ENCODE measurements at regions not wholly inside any gene's neighbourhood (a gene's known extent, or its start where the extent isn't known, plus 50 kb on each side); places are given as distances from the start of the nearest gene placed in this dataset.

DNA sequence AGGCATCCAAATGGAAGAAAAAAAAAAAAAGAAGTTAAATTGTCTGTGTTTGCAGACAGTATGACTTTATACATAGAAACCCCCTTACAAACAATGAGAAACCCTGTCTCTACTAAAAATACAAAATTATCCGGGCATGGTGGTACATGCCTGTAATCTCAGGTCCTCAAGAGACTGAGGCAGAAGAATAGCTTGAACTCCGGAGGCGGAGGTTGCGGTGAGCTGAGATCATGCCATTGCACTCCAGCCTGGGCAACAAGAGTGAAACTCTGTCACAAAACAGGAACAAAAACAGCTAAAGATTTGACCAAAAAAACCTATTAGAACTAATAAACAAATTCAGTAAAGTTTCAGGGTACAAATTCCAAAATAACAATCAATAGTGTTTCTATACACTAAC, 385.8 kb upstream of the GRM3 start:
- no peaks in the 10 kb centered on the region for H3K9me3 ChIP-seq
- TF ChIP-seq, protein P1, sequence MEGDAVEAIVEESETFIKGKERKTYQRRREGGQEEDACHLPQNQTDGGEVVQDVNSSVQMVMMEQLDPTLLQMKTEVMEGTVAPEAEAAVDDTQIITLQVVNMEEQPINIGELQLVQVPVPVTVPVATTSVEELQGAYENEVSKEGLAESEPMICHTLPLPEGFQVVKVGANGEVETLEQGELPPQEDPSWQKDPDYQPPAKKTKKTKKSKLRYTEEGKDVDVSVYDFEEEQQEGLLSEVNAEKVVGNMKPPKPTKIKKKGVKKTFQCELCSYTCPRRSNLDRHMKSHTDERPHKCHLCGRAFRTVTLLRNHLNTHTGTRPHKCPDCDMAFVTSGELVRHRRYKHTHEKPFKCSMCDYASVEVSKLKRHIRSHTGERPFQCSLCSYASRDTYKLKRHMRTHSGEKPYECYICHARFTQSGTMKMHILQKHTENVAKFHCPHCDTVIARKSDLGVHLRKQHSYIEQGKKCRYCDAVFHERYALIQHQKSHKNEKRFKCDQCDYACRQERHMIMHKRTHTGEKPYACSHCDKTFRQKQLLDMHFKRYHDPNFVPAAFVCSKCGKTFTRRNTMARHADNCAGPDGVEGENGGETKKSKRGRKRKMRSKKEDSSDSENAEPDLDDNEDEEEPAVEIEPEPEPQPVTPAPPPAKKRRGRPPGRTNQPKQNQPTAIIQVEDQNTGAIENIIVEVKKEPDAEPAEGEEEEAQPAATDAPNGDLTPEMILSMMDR (IDR thresholded peaks at IDR 0.05) = no peak
- TF ChIP-seq POLR2A (IDR thresholded peaks at IDR 0.05) = no peak
- H3K27me3 ChIP-seq = no peaks in the 10 kb centered on the region
- no peaks in the 10 kb centered on the region for H3K4me1 ChIP-seq
- no peak for DNase-seq
- no peaks in the 10 kb centered on the region for H3K36me3 ChIP-seq
- no peak overlapping the region for H3K27ac ChIP-seq
- WGBS, 2 donors = 92 to 96% methylated on average over 4 of the region's 4 CpGs
- H3K4me3 ChIP-seq (replicated peaks in 1 of 3) = no peak overlapping the region
- intact Hi-C loops (cut with DNase I) = no loop called here

DNA sequence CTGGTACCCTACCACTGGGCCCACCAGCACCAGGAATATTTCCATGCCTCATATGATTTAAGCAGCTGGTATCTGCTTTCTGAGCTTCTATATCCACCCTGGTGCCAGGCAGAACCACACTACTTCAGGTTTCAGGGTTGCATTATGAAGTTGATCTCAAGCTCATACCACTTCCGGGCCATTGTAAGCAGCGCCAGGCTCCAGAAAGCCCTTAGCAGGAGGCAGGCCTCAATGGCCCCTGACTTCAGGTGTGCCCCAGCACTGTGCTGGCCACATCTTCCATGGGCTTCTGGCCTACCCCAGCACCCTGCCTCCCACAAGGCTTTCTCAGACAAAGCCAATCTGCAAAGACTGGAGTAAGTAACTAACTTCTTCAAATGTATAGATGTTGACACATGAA, 391.3 kb upstream of the GRM3 start:
- no peaks in the 10 kb centered on the region for H3K9me3 ChIP-seq
- DNase-seq = no peak
- WGBS, 2 donors = 95 to 100% methylated on average over 1 to 2 of the region's 2 CpGs
- H3K36me3 ChIP-seq = no peaks in the 10 kb centered on the region
- intact Hi-C loops (cut with DNase I) = no loop called here
- no peaks in the 10 kb centered on the region for H3K4me1 ChIP-seq
- TF ChIP-seq POLR2A (IDR thresholded peaks at IDR 0.05) = no peak
- TF ChIP-seq, protein P1 (IDR thresholded peaks at IDR 0.05) = no peak
- no peak overlapping the region for H3K27ac ChIP-seq
- no peak overlapping the region for H3K4me3 ChIP-seq (replicated peaks in 1 of 3)
- no peaks in the 10 kb centered on the region for H3K27me3 ChIP-seq

GRCh38 chr7:86248977-86249376, 394.7 kb upstream of the GRM3 start:
- no peaks in the 10 kb centered on the region for H3K4me1 ChIP-seq
- H3K36me3 ChIP-seq = no peaks in the 10 kb centered on the region
- 63 to 84% methylated on average over 1 of the region's 1 CpG for WGBS, 2 donors
- H3K27me3 ChIP-seq = no peaks in the 10 kb centered on the region
- intact Hi-C loops (cut with DNase I) = no loop called here
- TF ChIP-seq, protein P1 (IDR thresholded peaks at IDR 0.05) = no peak
- no peak for TF ChIP-seq POLR2A (IDR thresholded peaks at IDR 0.05)
- no peak overlapping the region for H3K4me3 ChIP-seq (replicated peaks in 1 of 3)
- H3K27ac ChIP-seq = no peak overlapping the region
- no peaks in the 10 kb centered on the region for H3K9me3 ChIP-seq
- DNase-seq = no peak

GRCh38 chr7:86243171-86243570, 400.5 kb upstream of the GRM3 start:
- H3K4me1 ChIP-seq = no peaks in the 10 kb centered on the region
- intact Hi-C loops (cut with DNase I) = no loop called here
- DNase-seq = no peak
- no peaks in the 10 kb centered on the region for H3K9me3 ChIP-seq
- H3K36me3 ChIP-seq = no peaks in the 10 kb centered on the region
- no peak overlapping the region for H3K4me3 ChIP-seq (replicated peaks in 1 of 3)
- TF ChIP-seq, protein P1 (IDR thresholded peaks at IDR 0.05) = no peak
- no peak for TF ChIP-seq POLR2A (IDR thresholded peaks at IDR 0.05)
- no peaks in the 10 kb centered on the region for H3K27me3 ChIP-seq
- 56 to 78% methylated on average over 1 of the region's 1 CpG for WGBS, 2 donors
- no peak overlapping the region for H3K27ac ChIP-seq

- no peaks in the 10 kb centered on the region for H3K4me1 ChIP-seq
- H3K27me3 ChIP-seq = no peaks in the 10 kb centered on the region
- H3K27ac ChIP-seq = no peak overlapping the region
- H3K9me3 ChIP-seq = no peaks in the 10 kb centered on the region
- intact Hi-C loops (cut with DNase I) = no loop called here
- no peaks in the 10 kb centered on the region for H3K36me3 ChIP-seq
- TF ChIP-seq, protein P1 (IDR thresholded peaks at IDR 0.05) = no peak
- no peak for TF ChIP-seq POLR2A (IDR thresholded peaks at IDR 0.05)
- WGBS, 2 donors = 77 to 100% methylated on average over 1 to 2 of the region's 3 CpGs
- no peak for DNase-seq
- no peak overlapping the region for H3K4me3 ChIP-seq (replicated peaks in 1 of 3)
These were observed 417.5 kb upstream of the GRM3 start for GRCh38 chr7:86226191-86226590.
